MM.1S (cell line): ENCODE measurements at regions not wholly inside any gene's neighbourhood (a gene's known extent, or its start where the extent isn't known, plus 50 kb on each side); places are given as distances from the start of the nearest gene placed in this dataset.

Source experiments
- DNase-seq: peaks from one replicate; pipeline ENCODE4 v3.0.0-alpha.2; 2015
- H2AFZ ChIP-seq: fragments of 300-600 bp; sonication (generic); 2 replicates; pipeline ENCODE4 v1.6.0; 2016; ENCODE audit warnings: antibody characterized with exemption, low read length
- H3F3A ChIP-seq: fragments of 300-600 bp; sonication (generic); 2 replicates; pipeline ENCODE4 v1.6.1; 2016; ENCODE audit warnings: mild to moderate bottlenecking, antibody characterized with exemption, low read length, moderate library complexity, mixed read lengths; ENCODE audit not compliant: insufficient read depth
- H3K27ac ChIP-seq: fragments of 300-600 bp; sonication (generic); 2 replicates; pipeline ENCODE4 v1.5.1; 2016; ENCODE audit warnings: mild to moderate bottlenecking, low read length
- H3K27me3 ChIP-seq: fragments of 300-600 bp; sonication (generic); replicated peaks from 2 replicates; pipeline ENCODE4 v1.6.0; 2016; ENCODE audit warnings: low read length; ENCODE audit not compliant: insufficient read depth
- H3K36me3 ChIP-seq: fragments of 300-600 bp; sonication (generic); replicated peaks from 2 replicates; pipeline ENCODE4 v1.6.1; 2016; ENCODE audit warnings: mild to moderate bottlenecking, low read length, mixed read lengths; ENCODE audit not compliant: insufficient read depth
- H3K4me1 ChIP-seq: fragments of 300-600 bp; sonication (generic); 2 replicates; pipeline ENCODE4 v1.6.1; 2016; ENCODE audit warnings: low read length, mixed read lengths
- H3K4me2 ChIP-seq: fragments of 300-600 bp; sonication (generic); 2 replicates; pipeline ENCODE4 v1.6.0; 2016; ENCODE audit warnings: low read depth, low read length
- H3K4me3 ChIP-seq: fragments of 300-600 bp; sonication (generic); 2 replicates; pipeline ENCODE4 v1.5.1; 2016; ENCODE audit warnings: low read length, mixed read lengths
- H3K79me2 ChIP-seq: fragments of 300-600 bp; sonication (generic); 2 replicates; pipeline ENCODE4 v1.6.1; 2016; ENCODE audit warnings: mixed run types, low read length, mixed read lengths
- H3K9ac ChIP-seq: fragments of 300-600 bp; sonication (generic); 2 replicates; pipeline ENCODE4 v1.6.1; 2016; ENCODE audit warnings: low read length, mixed read lengths
- H3K9me2 ChIP-seq: fragments of 300-600 bp; sonication (generic); replicated peaks from 2 replicates; pipeline ENCODE4 v1.6.1; 2016; ENCODE audit warnings: mild to moderate bottlenecking, low read length, mixed read lengths; ENCODE audit not compliant: insufficient read depth
- H3K9me3 ChIP-seq: fragments of 300-600 bp; sonication (generic); replicated peaks from 2 replicates; pipeline ENCODE4 v1.6.1; 2016; ENCODE audit warnings: mild to moderate bottlenecking, low read length, mixed read lengths; ENCODE audit not compliant: insufficient read depth
- H4K20me1 ChIP-seq: fragments of 300-600 bp; sonication (generic); 2 replicates; pipeline ENCODE4 v1.6.1; 2016; ENCODE audit warnings: mild to moderate bottlenecking, low read length, moderate library complexity, mixed read lengths; ENCODE audit not compliant: insufficient read depth
- CTCF ChIP-seq: fragments of 300-600 bp; sonication (generic); IDR thresholded peaks from 2 replicates; pipeline ENCODE4 v1.5.1; 2016; ENCODE audit warnings: antibody characterized with exemption, low read length, mixed read lengths
- EZH2 ChIP-seq: fragments of 300-600 bp; sonication (generic); optimal IDR thresholded peaks from 2 replicates; pipeline ENCODE3; 2017; ENCODE audit warnings: low read depth, mild to moderate bottlenecking, antibody characterized with exemption, low read length, mixed read lengths
- EZH2phosphoT487 ChIP-seq: fragments of 300-600 bp; sonication (generic); IDR thresholded peaks from 2 replicates; pipeline ENCODE4 v1.6.1; 2018; ENCODE audit warnings: antibody characterized with exemption, low read length

- Histone ChIP-seq H3K4me1 (no peaks in the 10 kb centered on the region), H3K27me3 (no peaks in the 10 kb centered on the region), H3F3A (no peaks in the 10 kb centered on the region), H3K36me3 (no peaks in the 10 kb centered on the region), H3K4me2 (no peak overlapping the region), H3K9me3 (no peaks in the 10 kb centered on the region), H3K27ac (no peak overlapping the region), H3K9me2 (no peaks in the 10 kb centered on the region), H3K9ac (no peak overlapping the region), H4K20me1 (no peaks in the 10 kb centered on the region), H2AFZ (no peak overlapping the region), H3K79me2 (no peaks in the 10 kb centered on the region), H3K4me3 (no peak overlapping the region)
- no peak for TF ChIP-seq CTCF
- no peak for TF ChIP-seq EZH2
- TF ChIP-seq EZH2phosphoT487 = no peak
- no peak for DNase-seq
These were observed 147.7 kb upstream of the NPVF start for GRCh38 chr7:25375805-25376600.

DNA sequence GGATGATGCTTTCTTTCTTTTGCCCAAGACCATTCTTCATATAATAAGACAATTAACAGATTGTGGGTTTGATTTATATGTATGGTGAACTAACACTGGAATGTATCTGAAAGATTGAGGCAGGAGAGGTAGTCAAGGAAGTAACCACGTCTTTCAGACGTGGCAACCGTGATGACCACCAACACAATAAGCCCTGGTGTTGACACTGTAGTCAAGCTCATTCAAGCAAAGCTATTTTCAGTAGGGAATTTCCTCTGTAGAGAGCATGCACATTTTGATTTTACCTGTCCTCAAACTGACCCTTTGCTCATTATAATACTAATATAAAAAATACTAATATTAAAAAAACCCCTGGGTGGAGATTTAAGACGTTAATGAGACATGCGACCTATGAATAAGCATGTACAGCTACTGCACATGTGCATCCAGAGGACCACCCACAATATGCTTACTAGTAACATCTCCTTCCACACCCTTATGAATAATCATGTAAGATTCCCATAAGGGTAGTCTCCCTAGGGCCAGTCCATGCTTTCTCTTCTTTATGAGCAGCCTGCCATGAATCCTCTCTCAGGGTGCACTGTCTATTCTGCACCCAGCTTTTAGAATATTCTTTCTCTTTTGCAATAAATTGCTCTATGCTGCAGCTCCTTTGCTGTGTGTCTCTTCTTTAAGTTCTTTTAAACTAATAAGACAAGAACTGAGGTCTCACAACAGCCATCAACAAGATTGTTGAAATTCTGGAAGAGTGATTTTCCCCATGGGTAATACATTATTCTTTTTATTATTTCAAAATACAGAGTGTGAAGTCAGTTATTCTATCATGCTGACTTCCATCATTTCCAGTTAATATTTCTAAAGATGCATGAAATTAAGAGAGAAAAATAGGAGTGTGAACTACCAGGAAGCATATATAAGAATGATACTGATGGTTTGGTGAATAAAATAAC, 151.3 kb upstream of the NPVF start:
- Histone ChIP-seq H3F3A (no peaks in the 10 kb centered on the region), H2AFZ (no peak overlapping the region), H3K79me2 (no peaks in the 10 kb centered on the region), H3K9me3 (no peaks in the 10 kb centered on the region), H3K9ac (no peak overlapping the region), H3K9me2 (no peaks in the 10 kb centered on the region), H3K36me3 (no peaks in the 10 kb centered on the region), H4K20me1 (no peaks in the 10 kb centered on the region), H3K27me3 (no peaks in the 10 kb centered on the region), H3K4me3 (no peak overlapping the region), H3K4me2 (no peak overlapping the region), H3K27ac (no peak overlapping the region), H3K4me1 (no peaks in the 10 kb centered on the region)
- DNase-seq = no peak
- TF ChIP-seq CTCF = no peak
- TF ChIP-seq EZH2phosphoT487 = no peak
- TF ChIP-seq EZH2 = no peak

DNA sequence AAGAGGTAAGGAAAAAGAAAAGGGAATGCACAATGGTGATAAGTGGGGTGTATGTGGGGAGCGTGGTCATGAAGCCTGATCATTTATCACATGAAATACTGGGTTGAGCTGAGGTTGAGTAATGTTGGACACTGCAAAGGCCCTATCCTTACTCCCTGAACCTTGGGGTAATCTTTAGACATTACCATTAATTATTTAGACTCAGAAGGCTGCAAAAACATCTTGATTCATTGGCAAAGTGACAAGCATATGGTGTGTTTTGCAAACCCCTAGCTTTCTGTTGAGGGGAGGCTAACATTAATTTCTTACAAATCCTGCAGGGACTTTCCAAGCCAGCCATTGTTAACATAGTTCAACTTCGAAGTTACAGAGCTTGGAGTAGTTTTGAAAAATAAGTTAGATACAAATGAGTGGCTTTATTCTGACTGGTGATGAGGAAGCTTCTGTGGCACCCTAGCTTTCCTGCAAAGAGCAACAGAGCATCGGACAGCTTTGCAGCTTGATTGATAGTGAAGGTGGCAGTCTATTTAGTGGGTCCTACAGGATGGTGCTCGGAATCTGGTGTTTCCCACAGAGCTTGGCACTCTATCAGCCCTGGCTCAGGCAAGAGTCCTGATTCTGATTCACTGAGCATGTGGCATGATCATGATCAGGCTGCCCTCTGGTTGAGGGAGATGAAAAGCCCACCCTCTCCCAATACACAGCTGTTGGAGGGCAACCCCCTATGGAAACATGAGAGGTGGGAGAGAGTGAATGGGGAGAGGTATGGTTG, 153.7 kb upstream of the NPVF start:
- Histone ChIP-seq H3K9ac (no peak overlapping the region), H3K27ac (no peak overlapping the region), H3K36me3 (no peaks in the 10 kb centered on the region), H3K9me3 (no peaks in the 10 kb centered on the region), H3K79me2 (no peaks in the 10 kb centered on the region), H3K4me3 (no peak overlapping the region), H3K4me1 (no peaks in the 10 kb centered on the region), H3F3A (no peaks in the 10 kb centered on the region), H3K4me2 (no peak overlapping the region), H2AFZ (no peak overlapping the region), H3K9me2 (no peaks in the 10 kb centered on the region), H3K27me3 (no peaks in the 10 kb centered on the region), H4K20me1 (no peaks in the 10 kb centered on the region)
- DNase-seq = no peak
- no peak for TF ChIP-seq EZH2
- TF ChIP-seq EZH2phosphoT487 = no peak
- no peak for TF ChIP-seq CTCF
